Esophagus mucosa (tissue), 1 donor: ENCODE measurements at regions not wholly inside any gene's neighbourhood (a gene's known extent, or its start where the extent isn't known, plus 50 kb on each side); places are given as distances from the start of the nearest gene placed in this dataset.

Experiments
- ATAC-seq: fragments of 200-7000 bp; cut with Tn5 transposase; one replicate; pipeline ENCODE4 v1.9.1; 2020
- donor health status: DM: yes; HTN: yes; CAD: no.

DNA sequence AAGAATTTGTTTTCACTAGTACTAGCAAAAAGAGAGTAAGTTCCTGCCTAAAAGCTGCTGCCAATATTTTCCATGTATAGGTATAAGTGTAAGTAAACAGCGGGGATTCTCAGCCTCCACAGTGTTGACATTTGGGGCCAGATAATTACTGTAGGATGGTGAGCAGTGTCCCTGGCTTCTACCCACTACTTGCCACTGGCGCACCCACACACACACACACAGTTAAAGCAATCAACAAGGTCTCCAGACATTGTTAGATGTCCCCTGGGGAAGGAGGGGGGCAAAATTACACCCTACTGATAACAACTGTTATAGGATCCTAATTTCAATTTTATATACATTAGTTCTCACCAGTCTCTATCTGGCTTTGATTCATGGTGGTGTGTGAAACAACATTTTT lies 417.0 kb upstream of the PSMD7 start:
- no peak for ATAC-seq

DNA sequence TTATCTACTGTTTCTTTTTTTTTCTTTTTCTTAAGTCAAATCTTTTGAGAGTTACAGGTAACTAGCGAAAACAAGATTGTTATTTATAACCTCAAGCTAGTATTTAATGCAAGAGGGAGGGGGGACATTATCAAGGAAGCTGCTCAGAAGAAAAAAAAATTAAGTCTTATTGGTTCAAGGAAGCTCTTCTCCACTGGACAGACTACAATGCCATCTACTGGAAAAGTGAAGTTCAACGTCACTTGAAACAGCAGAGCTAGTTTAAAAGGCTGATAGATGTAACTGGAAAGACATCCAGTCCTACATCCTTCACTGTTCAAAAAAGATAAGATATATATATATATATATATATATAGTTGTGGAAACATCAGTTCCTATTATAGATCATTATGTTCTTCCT lies 418.0 kb upstream of the PSMD7 start:
- no peak for ATAC-seq

DNA sequence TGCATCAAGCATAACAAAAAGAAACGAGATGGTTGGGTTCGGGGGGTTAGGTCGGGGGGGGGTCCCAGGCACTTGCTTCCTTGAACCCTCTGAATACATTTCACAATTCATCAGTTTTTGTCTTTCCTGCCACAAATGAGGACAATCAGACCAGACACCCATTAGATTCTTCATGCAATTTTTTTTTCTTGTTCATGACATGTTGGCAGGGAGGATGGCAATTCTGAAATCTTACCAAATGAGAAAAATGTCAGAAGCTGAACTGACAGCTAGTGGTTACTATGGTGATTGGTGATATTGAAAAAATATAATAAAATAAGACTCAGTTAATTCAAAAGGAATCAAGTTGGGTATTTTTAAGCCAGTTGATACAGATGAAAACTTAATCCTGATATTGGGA lies 419.5 kb upstream of the PSMD7 start:
- ATAC-seq = no peak

DNA sequence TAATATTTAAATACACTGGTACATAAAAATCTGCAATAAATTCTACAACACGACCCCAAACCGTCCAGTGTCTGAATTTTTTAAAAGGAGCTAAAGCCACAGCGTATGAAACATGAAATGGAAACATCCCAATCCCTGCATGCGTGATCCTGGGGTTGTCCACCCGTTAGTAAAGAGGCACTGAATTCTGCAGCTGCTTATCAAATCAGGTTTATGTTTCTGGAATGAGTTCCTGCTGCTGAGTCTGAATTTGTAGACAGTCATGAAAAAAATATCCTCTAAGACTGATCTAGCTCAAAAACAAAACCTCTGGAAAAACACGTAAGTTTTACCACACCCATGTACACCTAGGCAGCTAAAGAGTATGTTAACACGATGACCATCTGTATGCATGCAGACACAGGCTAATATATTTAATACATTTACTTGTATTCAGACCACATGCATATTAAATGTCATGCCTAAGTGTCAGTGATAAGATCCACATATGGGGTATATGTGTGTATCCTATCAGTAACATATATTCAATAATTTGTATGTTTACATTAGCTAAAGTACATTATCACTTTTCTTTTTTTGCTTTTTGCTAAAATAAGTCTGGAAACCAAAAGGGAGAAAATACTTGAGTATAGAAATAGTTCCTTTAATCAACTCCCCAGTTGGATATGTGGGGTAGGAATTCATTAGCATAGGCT lies 420.5 kb upstream of the PSMD7 start:
- ATAC-seq = no peak

DNA sequence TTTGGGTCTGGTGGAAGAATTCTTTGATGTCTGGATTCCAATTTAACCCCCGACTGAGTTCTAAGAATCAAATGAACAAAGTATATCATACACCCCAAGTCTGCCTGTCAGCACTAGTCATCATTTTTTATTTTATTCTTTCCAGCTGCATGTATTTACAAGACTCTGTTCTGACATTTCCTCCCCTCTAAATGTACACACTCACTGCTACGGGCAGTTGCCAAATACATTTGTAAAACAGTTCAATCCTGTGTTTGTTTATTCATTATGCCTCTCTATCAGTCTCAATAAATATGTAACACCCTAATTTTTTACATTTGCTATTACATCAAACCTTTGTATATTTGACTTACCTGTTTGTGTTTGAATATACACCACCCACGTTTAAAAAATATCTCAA lies 422.3 kb upstream of the PSMD7 start:
- no peak for ATAC-seq

DNA sequence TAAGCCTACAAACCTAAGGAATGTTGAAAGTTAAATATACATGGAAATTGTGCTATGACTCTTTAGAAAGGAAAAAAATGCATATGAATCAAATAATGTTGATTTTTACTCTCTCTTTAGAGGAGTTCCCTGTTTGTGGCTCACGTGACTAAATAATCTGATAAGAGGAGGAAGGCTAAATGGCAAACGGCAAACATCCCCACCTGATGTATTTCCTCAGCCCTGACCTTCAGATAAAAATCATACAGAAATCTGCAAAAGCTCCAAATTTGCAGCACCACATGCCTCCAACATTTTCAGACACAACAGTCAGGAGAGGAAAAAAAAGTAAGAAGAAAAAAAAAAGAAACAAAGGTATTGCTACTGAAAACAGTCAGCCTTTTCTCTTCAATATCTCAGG lies 423.0 kb upstream of the PSMD7 start:
- no peak for ATAC-seq

DNA sequence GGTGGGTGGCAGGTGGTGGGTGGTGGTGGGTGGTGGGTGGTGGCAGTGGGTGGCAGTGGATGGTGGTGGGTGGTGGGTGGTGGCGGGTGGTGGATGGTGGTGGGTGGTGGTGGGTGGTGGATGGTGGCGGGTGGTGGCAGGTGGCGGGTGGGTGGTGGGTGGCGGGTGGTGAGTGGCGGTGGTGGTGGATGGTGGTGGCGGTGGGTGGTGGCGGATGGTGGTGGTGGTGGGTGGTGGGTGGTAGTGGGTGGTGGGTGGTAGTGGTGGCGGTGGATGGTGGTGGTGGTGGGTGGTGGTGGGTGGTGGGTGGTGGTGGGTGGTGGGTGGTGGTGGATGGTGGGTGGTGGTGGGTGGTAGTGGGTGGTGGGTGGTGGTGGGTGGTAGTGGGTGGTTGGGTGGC lies 423.8 kb upstream of the PSMD7 start:
- ATAC-seq = no peak

DNA sequence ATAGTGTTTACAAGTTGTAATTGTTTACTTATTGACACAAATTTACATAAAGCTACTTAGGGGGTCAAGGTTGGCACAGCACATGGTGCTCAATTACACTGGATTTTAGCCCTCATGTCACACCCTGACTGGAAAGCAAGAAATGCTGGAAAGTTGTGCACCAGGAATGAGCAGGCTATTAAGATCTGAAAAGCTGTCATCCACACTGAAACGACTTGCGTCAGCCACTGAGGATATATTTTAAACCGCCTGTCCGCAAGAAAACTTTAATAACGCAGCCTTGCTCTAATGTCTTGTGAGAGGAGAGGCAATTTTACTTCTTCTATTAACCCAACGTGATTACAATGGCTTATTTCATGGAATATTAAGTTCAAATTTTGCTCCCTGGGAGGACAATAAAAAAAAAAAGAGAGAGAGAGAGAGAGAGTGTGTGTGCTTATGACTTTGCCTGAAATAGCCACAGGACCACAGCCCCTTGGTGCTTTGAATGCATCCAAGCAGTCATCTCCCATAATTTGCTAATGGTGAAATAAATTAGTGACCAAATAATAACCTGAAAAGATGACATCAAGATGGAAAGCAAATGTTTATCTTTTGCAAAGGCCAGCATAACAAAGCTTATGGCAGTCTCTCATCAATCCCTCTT lies 425.4 kb upstream of the PSMD7 start:
- no peak for ATAC-seq

DNA sequence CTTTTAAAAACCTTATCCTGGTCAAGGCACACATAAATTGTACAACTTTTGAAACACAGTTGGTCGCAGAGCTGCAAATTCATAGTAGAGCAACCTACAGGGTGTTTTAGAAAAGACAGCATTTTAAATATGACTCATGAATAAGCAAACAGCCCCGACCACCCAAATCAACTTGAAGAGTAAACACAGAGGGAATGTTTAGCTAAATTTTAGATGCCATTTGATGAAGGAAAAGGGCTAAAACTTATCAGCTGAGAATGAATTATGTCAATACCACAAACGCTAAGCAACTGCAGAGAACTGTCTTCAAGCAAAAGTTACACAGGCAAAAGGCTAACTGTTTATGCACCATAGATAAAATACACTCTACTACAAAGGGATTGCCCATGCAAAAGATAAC lies 427.5 kb upstream of the PSMD7 start:
- ATAC-seq = no peak

DNA sequence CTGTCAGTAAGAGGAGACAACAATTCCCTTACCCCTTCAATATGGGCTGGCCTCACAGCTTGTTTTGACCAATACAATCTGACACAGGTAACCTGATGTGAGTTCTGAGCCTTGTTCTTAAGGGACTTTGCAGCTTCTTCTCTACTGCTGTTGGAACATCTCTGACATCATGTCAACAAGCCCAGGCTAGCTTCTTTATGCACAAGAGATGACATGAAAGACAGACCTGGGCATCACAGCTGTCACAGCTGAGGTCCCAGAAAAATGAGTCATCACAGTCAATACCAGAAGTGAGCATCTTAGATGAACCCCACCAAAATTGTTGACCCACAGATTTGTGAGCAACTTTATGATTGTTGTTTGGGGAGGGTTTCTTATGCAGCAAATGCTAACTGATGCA lies 431.7 kb upstream of the PSMD7 start:
- peak; percentile 59 for ATAC-seq

DNA sequence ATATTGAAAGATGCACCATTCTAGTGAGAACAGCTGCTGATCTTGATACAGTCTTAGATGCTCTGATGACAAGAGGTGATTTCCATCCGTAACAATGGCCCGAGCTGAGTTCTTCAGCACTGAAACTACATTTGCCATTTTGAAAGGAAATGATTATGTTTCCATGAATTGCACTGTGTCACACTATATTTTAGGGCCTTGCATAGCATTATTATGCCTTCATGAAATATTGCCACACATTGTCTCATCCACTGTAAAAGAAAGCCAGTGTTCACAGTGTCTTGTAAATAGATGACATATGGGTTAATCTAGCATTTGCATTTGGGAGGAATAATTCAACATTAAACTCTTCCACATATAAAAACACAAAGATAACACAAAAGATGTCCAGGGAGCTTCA lies 438.3 kb upstream of the PSMD7 start:
- no peak for ATAC-seq

DNA sequence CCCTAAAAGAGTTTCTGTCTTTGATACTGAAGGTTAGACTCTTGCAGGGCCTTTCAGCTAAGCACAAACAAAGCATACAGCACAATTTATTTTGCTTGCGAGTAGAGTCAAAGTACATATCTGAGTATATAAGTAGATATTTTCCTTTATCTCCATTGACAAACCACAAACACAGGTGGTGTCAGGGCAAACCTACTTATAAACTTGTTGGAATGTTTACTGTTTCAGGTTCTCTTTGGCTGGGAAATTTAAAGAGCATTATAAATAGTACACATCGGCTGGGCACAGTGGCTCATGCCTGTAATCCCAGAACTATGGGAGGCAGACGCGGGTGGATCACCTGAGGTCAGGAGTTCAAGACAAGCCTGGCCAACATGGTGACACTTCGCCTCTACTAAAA lies 442.6 kb upstream of the PSMD7 start:
- no peak for ATAC-seq

DNA sequence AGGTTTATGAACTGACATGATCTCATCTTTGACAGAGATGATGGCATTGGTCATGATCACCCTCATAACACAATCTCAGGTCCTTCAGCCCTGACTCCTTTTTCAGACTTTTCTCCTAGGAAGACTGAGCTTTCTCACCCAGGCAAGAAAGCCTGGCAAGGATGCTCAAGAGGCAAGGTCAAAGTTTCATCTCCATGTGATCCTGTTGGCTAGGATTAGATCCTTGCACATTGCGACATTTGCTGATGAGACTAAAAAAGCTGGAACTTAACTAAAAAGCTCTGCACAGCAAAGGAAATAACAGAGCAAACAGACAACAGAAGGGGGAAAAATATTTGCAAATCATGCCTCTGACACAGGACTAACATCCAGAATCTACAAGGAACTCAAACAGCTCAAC lies 444.1 kb upstream of the PSMD7 start:
- no peak for ATAC-seq

DNA sequence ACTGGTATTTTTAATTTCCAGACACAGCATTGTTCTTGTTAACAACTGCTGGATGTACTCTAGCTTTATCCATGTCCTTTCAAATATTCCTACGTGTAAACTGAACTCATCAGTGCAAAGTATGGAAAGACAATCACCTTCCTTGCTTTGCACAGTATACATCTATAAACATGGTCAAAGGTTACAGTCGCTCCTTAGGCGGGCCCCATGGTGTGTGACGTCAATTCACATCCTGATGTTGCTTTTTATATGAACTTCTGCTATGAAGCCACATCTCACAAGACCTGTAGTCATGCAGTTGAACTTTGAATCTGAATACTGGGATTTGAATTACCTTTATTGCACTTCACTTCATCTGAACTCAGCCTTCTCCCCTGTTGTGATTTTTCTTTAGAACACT lies 447.6 kb upstream of the PSMD7 start:
- no peak for ATAC-seq

DNA sequence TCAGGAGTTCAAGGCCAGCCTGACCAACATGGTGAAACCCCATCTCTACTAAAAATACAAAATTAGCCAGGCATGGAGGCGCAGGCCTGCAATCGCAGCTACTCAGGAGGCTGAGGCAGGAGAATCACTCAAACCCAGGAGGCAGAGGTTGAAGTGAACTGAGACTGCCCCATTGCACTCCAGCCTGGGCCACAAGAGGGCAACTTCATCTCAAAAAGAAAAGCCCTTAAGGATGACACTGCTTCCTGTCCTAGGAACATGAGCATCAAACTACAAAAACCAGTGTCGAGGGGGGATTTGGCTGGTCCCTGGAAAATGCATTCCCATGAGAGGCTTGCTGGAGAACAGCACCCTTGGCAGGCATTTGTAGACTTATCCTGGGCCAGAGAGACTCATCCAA lies 449.5 kb upstream of the PSMD7 start:
- ATAC-seq = no peak

DNA sequence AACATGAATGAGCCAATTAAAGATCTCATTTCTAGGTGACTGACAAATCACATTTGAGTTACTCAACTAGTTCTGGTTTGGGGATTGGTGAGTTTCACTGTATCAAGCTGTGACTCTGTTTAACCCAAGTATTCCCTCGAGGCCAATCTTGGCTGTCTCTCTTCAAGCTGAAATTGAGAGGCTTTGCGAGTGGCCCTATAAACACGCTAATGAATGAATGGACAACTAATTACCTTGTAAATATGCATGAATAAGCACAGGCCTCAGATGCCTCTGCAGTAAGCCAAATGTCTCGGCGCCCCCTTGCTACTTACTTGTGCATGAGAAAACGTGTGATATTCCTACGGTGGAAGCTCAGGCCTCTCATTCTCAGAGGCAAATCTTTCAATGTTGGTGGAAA lies 450.3 kb upstream of the PSMD7 start:
- no peak for ATAC-seq

DNA sequence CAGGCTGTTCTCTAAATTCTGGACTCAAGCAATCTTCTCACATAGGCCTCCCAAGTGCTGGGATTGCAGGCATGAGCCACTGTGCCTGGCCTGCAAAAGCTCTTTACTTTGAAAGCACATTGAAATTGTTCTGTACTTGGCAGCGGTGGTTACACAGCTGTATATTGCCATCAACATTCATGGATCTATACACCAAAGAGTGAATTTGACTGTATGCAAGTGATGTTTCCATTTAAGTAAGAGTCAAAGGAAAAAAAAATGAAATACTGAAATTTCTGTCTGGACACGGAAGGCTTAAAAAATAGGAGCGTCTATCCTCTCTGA lies 450.6 kb upstream of the PSMD7 start:
- ATAC-seq = no peak

DNA sequence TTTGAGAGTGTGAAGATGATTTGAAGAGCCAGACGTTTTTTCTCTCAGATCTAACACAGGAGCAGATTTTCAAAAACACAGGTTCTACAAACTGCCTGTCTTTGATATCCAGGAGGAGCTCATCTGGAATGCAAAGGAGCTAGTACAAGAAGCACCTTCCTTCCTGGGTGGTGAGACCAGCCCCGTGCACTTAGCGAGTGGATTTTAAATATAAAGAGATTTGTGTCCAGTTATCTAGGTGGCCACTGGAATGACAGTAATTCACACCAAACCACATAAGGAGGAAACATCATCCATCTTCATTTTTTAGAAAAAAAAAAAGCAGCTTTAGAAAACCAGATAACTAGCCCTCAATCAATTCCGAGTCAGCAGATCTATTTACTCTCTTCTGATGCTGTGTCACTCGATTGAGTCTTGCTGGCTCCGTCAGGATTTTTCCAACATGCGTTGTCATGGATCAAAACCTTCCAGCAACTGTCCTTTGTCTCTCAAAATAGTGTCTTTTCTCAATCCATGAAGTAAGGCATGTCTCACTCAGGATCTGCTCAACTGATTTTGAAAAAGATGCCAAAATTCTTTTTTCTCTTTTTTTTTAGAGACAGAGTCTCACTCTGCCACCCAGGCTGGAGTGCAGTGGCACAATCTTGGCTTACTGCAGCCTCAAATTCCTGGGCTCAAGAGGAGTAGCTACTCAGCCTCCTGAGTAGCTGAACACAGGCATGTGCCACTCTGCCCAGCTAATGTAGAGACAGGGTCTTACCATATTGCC lies 451.2 kb upstream of the PSMD7 start:
- ATAC-seq = no peak

DNA sequence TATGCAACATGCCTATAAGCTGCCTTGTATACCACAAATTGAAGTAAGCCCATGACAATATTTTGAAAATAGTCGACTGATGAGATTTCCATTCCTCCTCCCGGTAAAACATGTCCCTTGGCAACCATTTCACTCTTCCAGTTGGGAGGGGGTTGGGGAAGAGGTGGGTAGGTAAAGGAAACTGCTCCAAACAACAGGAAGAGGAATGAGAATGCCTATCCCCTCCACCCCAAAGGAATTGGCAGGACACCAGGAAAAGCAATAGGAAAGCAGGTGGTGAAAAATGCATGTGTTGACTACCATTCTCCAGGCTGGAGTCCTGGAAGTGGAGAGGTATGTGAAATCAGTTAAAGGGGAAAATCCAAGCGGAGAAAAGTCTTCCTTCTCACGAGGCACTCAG lies 455.9 kb upstream of the PSMD7 start:
- no peak for ATAC-seq

DNA sequence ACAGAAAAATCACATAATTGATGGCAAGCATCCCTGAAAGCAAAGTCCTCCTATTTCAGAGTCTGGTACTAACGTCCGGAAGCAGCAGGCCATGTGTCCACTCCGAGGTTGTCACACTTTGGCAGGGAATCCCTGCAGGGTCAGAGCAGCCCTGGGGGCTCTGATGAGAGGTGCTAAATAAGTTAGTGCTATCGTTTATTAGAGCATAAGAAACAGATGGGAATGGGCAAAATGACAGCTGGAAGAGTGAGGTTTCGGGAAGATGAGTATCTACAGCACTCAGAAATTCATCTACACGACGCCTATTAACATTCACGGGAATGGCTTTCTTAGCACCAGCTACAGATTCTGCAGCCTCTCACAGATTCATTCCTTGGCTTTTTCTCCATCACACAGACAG lies 465.4 kb upstream of the PSMD7 start:
- ATAC-seq = no peak

DNA sequence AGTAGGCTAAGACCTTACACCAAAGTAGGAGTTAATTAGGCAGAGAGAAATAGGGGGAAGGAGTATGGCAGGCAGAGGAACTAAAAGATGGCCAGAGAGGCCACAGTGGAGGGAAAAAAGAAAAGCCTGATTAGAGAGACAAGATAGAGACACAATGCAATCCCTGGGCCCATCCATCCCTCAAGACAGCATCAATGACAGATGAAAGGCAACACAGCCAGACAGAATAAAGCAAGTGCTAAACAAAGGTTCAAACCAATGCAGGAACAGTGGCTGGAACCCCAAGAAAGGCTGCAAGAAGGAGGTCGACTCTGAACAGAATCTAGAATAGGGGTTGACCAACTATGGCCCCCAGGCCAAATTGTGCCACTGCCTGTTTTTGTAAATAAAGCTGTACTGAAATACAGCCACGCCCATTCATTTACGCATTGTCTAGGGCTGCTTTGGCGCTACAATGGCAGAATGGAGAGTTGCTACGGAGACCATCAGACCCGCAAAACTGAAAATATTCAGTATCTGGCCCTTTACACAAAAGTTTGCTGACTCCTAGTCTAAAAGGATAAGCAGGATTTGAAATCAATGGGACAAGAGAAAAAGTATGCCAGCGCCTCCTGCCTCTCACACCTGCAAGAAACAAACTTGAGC lies 473.3 kb upstream of the PSMD7 start:
- no peak for ATAC-seq

DNA sequence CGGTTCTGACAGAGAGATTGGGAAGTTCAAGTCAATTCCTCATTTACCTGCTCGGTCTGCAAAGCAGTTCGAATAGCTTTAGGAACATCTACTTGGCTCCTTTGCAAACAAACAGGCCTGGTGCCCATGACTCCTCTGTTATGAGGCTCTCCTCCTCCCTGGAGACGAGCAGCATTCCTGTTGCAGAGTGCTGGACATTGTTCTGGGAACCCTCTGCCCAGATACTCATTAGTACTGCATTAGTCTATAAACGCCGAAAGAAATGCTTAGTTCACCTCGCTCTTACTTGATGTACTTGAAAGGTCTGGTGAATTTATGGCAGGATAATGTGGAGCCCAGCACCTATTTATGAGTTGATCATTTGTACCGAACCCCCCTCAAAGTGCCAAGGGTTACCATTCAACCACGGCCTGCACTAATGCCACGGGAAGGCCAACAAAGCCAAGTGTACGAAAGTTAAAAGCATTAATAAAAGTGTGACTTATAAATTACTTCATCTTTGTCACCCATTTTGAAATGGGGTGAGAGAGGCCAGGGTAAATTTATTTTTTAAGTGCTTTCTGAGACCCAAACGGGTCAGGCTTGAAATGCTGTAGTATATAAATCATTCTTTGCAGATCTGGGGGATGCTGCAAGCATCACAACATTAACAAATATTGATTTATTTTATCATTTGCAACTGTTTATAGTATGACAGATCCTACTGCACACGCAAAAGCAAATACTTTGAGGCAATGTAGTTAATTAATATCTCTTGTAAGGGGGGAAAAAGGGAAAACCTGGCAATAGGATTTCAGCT lies 478.9 kb upstream of the PSMD7 start:
- no peak for ATAC-seq

DNA sequence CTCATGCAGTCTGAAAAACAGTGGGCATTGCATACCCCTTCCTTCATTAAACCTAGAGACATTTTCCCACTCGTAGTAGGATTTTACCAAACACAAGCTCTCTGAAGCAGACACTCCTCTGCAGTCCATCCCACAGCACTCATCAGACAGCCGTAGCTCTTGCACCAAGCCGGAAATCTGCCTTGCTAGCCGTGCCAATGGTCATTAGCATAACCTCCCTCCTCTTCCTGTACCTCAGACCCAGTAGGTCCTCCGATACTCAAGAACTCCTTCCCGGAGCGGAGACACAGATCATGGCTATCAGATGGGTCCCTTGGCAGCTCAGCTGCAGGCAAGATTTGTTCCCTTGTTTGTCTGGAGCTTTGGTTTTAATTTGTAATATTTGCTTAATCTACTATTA lies 483.1 kb upstream of the PSMD7 start:
- no peak for ATAC-seq
